GM20431 (cell line): ENCODE measurements at regions not wholly inside any gene's neighbourhood (a gene's known extent, or its start where the extent isn't known, plus 50 kb on each side); places are given as distances from the start of the nearest gene placed in this dataset.

Experiments
- in situ Hi-C: fragments of 300-500 bp; cut with MseI, MboI; formaldehyde crosslinking; loops from one replicate; pipeline ENCODE4 v1.15.0; 2020; ENCODE audit warnings: low sequenced_read_pairs; ENCODE audit not compliant: unreplicated experiment

DNA sequence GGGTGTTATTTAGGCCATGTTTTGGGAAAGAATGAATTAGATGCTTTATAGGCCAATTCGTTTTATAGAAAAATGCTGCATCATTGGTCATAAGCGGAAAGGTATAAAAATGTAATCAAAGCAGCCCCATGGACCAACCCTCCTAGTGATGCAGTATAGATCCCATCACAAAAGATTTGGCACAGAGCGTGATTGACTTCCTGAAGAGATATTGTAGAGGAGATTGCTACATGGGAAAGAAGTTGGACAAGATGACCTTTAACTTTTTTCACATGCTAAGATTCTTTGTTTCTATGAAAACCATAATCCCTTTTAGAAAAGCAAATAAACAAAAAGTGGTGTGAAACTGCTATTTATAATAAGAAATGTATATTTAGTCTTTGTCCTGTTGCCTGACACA, 136.5 kb upstream of the FNDC3A start:
- in situ Hi-C loops, result no loop called here

- in situ Hi-C loops, result no loop called here
These were observed 135.3 kb upstream of the FNDC3A start for GRCh38 chr13:48840366-48840765.

DNA sequence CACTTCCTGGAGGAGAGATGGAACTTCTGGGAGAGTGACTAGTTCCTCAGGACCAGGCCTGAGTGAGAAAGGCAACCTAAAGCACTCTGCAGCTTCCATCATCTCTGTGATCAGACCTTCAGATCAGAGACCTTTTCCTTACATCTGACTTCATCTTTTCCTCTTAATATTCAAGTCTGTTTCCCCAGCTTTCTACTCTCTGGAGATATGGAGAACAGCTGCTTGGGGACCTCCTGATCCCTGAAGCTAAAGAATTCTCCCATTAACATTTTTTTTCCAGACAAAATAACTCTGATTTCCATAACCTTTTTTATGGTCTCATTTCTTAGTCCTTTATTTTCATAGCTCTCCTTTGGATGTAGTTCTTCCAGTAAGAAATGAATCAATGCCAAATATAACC, 133.4 kb upstream of the FNDC3A start:
- in situ Hi-C loops, result no loop called here

DNA sequence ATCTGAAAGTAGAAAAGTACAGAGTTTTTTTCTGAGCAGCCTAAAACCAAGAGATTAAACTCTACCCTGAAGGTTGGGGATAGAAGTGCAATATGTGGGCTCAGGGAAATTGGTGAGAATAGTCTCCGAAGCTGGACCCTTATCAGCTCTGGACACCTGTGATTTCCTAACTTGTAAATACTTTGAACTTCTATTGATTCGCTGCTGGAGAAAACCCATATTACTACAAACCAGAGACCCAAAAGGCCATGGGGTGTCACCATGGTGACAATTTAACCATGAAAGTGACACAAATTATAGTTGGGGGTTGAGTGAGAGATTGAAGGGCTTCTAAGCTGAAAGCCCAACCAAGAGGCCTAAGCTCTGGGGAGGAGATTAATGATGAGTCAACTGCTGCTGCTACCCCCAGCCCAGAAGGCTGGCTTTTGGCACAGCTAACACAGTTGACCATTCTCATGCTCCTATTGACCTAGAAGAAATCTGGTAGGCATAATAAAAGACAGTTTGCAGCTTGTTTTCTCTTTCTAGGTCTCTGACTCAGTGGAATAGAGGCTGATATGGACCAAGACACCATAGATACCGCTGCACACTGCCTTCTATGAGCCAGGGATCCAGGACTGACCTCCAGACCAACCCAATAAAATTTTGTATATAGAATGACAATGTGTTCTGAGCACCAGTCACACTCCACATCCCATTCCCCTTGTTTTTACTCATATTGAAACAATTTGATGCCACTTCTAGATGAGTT, 131.9 kb upstream of the FNDC3A start:
- in situ Hi-C loops, result no loop called here

DNA sequence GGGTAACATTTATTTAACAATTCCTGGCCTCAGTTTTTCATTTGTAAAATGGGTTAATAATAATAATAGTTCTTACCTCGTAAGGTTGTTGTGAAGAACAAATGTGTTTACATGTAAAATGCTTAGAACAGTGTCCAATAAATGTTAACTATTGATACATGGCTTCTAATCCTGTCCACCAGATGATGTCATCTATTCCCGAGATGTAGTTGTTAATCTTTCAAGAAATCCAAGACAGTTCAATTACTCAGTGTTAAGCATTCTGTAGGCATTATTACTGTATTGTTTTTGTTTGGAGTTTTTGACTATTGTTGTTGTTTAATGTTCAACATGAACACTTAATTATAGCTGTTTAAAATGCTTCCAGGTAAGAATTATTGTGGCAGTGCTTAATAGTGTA, 131.0 kb upstream of the FNDC3A start:
- in situ Hi-C loops, result no loop called here

- in situ Hi-C loops, result no loop called here
These were observed 126.2 kb upstream of the FNDC3A start for GRCh38 chr13:48849515-48849914.

GRCh38 chr13:48851707-48852106, 124.0 kb upstream of the FNDC3A start:
- in situ Hi-C loops, result no loop called here

GRCh38 chr13:48852911-48853727, 122.6 kb upstream of the FNDC3A start:
- in situ Hi-C loops, result no loop called here

DNA sequence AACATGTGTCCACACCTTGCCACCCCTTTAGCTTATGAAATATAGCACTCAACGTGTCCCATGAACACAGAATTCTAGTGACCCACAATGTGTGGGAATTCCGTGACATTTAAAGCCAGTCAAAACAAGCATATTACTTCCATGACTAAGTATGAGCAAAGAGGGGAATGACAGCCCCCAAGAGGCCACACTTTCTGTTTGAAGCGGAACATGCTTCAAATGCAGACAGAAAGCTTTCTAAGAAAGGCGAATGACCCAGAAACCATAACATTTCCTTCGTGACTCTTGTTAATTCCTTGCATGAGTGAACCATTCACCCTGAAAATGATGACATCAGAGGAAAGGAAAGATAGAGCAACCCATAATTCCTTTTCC, 122.0 kb upstream of the FNDC3A start:
- in situ Hi-C loops, result no loop called here

DNA sequence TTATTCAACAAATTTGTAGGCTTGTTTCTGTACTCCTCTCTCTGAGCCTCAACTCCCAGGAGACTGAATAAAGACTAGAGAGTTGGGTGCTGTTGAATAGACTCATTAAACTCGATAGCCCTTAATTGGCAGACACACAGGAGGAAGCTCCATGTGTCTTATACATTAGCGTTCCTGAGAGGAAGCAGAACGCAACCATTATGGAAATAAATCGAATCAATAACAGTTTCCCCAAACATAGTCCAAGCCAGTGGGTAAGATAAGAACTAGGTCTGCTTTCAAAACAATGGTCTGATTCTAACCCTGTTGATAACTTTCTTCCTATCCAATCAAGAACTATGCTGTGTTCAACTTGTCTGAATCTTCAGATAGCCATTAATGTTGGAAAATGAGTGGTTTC, 118.1 kb upstream of the FNDC3A start:
- in situ Hi-C loops, result no loop called here

DNA sequence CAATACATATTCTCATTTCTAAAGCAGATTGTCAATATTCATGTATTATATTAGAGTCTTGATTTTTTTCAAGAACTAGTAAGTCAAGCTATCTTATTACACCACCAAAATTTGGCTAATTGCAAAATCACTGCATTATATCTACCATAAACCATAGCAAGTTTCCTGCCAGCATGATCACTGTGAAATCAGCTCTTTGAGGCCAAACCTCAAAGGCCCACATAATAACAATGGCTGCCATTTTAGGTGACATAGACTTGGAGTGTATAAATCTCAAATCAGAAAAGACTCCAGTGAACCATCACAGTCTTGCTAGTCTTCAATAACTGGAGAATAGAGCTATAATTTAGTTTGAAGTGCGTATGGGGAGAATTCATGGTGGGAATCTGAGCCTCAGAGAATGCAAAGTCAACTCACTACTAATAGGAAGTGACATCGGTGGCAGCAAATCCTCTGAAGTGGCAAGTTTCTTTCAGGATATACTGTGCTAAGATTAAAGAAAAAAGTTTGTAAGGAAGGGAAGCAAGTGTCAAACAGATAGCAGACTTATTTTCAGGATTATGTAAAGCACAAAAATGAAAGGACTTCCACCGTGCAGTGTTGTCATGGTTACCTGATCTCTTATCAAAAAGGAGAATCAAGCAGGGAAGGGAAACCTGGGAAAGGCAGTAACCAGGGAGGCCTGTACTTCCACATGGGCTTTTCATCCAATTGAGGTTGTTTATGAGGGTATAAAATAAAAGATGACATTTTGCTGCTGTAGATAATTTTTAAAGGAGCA, 117.4 kb upstream of the FNDC3A start:
- in situ Hi-C loops, result no loop called here

DNA sequence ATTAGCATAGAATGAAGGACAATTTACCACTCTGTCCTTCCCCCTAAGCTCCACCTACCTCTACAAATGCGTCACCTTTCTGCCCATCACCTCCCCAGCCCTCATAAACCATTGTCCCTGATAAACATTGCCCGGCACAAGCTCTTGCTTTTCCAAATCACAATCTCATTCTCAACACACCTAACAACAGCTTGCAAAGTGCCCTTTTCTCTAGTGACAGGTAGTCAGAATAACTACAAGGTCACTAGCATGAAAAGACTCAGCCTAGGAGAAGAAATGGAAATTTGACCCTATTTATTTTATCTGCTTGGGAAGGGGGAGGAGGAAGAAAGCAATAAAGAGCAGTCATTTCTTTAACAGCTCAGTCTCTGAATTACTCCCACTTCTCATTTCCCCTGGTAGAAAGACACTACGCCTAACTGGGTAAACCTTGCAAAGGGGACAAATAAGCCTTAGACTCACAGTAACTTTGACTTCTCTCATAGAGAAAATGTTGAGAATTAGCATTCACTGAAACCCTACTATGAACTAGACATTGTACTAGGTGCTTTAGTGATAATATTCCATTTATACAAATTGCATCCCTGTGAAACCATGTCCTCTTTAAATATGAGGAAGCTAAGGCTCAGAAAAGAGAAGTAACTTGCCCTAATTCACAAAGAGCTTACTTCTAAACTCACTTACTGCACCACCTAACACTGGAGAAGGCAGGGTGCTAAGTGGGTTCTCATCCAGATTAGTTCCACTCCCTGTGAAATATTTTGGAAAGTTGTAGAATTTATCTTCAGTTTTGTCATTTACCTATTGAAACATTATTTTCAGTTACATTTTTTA, 116.2 kb upstream of the FNDC3A start:
- in situ Hi-C loops, result no loop called here

DNA sequence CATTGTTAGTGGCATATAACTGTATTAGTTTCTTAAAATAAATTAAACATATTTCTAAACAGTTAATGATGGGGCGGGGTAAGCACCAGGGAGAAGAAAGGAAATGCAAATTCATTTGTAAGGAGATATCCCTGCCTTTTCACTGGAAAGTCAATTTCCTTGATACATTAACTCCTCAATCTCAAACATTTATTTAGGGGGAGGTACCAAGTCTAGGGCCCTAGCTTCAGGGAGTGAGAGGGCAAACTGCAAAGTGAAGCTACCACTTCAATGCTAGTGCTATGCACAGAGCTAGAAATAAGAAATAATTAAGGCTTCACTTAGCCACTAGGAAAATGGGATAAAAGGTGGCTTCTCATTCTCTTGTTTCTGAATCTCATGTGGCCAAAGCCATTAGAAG, 115.3 kb upstream of the FNDC3A start:
- in situ Hi-C loops, result no loop called here

- in situ Hi-C loops, result no loop called here
These were observed 113.1 kb upstream of the FNDC3A start for GRCh38 chr13:48862572-48862971.

DNA sequence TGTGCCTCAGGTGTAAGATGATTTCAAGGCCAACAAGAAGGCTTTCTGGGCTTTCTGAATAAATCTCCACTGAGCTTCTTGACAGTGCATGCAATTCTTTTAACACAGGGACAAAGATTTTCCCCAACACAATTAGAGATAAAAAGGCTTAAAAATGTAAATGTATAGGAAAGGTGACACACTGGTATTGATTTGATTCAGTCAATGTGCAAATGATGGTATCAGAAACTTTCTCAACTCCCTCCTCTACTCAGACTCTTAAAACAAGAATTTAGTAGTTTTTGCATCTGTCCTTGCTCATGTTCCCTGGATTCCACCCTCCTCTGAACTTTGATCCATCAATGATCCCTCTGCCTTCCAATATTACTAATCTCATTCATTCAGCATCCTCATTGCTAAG, 111.6 kb upstream of the FNDC3A start:
- in situ Hi-C loops, result no loop called here

DNA sequence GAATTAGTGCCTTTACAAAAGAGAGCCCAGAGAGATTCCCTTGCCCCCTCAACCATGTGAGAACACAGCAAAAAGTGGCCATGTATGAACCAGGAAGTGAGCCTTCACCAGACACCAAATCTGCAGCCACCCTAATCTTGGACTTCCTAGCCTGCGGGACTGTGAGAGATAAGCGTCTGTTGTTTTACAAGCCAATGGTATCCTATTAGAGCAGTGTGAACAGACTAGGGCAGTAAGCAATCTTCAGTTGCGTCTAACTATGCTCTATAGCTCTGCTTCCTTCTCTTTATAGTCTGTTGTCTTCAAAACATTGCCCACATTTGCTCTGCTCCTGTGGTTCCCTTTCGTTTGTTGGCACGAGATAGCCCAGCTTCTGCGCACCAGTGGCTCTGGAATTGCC, 109.5 kb upstream of the FNDC3A start:
- in situ Hi-C loops, result no loop called here

DNA sequence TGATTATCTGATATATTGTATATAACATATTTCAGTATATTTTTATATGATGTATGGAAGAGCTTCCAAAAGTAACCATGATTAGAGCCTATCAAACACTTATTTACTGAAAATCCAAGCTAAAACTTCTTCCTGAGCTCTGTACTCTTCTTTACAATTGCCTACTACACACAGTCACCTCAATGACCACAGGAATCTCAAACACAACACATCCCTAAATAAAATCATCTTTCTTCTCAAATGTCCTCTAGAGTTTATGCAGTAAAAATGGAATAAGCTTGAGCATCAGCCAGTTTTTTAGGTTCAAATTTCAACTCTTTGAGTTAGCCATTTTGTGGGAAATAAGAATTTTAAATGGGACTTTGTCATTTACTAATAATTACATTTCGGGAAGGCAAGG, 102.6 kb upstream of the FNDC3A start:
- in situ Hi-C loops, result no loop called here

DNA sequence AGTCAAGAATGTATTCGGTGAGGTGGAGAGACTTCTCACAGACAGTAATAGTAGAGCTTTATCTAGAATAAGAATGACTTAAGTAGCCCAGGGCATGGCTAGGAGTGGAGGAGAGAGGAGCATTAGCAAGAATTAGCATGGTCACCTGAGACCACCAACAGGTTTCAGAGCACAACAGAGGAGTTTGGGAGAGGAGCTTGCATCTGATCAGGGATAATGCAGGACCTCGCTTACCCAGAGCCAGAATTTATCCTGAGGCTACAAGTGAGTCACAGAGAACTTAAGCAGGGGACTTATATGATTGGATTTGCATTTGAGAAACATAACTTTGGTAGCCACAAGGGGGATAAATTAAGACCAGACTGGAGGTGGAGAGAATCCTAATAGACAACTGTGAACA, 102.1 kb upstream of the FNDC3A start:
- in situ Hi-C loops, result no loop called here

GRCh38 chr13:48874165-48874564, 101.5 kb upstream of the FNDC3A start:
- in situ Hi-C loops, result no loop called here

GRCh38 chr13:48875047-48875446, 100.7 kb upstream of the FNDC3A start:
- in situ Hi-C loops, result no loop called here
